GM18508 (cell line): ENCODE measurements at regions not wholly inside any gene's neighbourhood (a gene's known extent, or its start where the extent isn't known, plus 50 kb on each side); places are given as distances from the start of the nearest gene placed in this dataset.
"Not testable (repeated sequence)": the region's sequence is repeated elsewhere in the genome, so short reads cannot be mapped to it uniquely, and the experiment has no call there.

Source experiments
- ATAC-seq: cut with Tn5 transposase; IDR thresholded peaks from one replicate; pipeline ENCODE4 v1.9.1; 2021; ENCODE audit warnings: moderate number of reproducible peaks; ENCODE audit not compliant: insufficient read depth, unreplicated experiment

- no peak for ATAC-seq
Observed at GRCh38 chrX:78822157-78822690, 74.7 kb downstream of the LPAR4 start.

DNA sequence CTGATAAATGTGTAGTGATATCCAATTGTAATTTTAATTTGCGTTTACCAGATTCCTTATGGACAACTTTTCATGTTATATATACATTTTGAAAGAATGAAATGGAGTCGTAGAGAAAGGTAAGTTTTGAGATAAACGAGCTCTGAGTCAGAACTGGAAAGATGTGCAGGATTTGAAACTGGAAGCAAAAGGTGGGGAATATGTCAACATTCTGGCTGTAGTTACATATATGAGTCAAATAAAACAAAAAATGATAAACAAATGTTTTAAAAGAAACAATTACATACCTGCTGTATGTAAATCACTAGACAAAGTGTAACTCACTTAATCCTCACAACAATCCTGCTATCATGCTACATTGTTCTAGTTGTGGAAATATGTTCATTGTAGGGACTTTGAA, 84.0 kb downstream of the LPAR4 start:
- ATAC-seq = peak; percentile 79

DNA sequence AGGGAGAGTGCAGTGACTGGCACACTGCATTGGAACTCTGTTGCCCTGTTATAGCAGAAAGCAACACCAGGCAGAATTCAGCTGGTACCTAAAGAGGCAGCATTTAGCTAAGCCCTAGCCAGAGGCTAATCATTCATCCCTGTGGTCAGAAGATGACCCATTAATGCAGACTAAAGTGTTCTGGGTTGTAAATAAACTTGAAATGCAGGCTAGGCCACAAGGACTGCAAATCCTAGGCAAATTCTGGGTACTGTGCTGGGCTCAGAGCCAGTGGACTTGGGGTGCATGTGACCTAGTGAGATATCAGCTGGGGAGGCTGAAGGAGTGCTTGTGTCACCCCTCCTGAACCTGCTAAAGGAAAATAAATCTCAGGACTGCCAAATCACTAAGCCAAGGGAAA, 91.2 kb downstream of the LPAR4 start:
- peak; percentile 63 for ATAC-seq

- no peak for ATAC-seq
Observed at GRCh38 chrX:78839711-78840110, 92.2 kb downstream of the LPAR4 start.

DNA sequence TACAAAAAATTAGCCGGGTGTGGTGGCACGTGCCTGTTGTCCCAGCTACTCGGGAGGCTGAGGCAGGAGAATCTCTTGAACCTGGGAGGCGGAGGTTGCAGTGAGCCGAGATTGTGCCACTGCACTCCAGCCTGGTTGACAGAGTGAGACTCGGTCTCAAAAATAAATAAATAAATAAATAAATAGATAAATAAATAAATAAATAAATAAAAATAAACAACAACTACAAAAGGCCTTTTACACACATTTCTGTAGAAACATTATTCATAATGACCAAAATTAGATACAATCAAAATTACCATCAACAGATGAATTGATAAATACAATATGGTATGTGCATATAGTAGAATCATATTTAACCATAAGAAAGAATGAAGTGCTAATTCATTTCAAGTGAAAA, 96.7 kb downstream of the LPAR4 start:
- ATAC-seq = not testable (repeated sequence)

DNA sequence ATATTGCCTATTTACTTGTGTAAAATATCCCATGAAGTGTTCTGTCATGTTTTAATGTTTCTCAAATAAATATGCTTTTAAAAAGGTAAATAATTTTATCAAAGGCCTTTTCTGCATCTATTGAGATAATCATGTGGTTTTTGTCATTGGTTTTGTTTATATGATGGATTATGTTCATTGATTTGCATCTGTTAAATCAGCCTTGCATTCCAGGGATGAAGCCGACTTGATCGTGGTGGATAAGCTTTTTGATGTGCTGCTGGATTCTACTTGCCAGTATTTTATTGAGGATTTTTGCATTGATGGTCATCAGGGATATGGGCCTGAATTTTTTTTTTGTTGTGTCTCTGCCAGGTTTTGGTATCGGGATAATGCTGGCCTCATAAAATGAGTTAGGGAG, 63.9 kb upstream of the P2RY10 start:
- ATAC-seq = not testable (repeated sequence)

GRCh38 chrX:78886550-78886949, 58.6 kb upstream of the P2RY10 start:
- peak; percentile 55 for ATAC-seq
